SK-N-SH treated with all-trans-retinoic acid at 6 μM for 48 hours (cell line): ENCODE measurements at regions not wholly inside any gene's neighbourhood (a gene's known extent, or its start where the extent isn't known, plus 50 kb on each side); places are given as distances from the start of the nearest gene placed in this dataset.

ENCODE experiments used
- ATAC-seq: fragments of 200-7000 bp; cut with Tn5 transposase; 3 replicates; pipeline ENCODE4 v1.9.1; 2020; ENCODE audit warnings: mild to moderate bottlenecking, moderate library complexity
- ARNTL ChIP-seq: fragments of 450-650 bp; formaldehyde crosslinking; IDR thresholded peaks from 2 replicates; pipeline ENCODE4 v1.5.0; 2020; ENCODE audit warnings: low read depth, mild to moderate bottlenecking, moderate library complexity, borderline replicate concordance
- BACH2 ChIP-seq: fragments of 250-450 bp; sonication (Bioruptor Pico); IDR thresholded peaks from 2 replicates; pipeline ENCODE4 v1.9.0; 2021; ENCODE audit warnings: mild to moderate bottlenecking, borderline replicate concordance
- CREB5 ChIP-seq: fragments of 250-450 bp; sonication (Bioruptor Pico); IDR thresholded peaks from 2 replicates; pipeline ENCODE4 v1.5.1; 2020; ENCODE audit warnings: low read depth, mild to moderate bottlenecking, moderate library complexity
- CSDC2 ChIP-seq: fragments of 250-450 bp; sonication (Bioruptor Pico); IDR thresholded peaks from 2 replicates; pipeline ENCODE4 v1.5.0; 2020; ENCODE audit warnings: mild to moderate bottlenecking, moderate library complexity
- CSRNP3 ChIP-seq: fragments of 250-450 bp; sonication (Bioruptor Pico); IDR thresholded peaks from 2 replicates; pipeline ENCODE4 v1.5.1; 2021; ENCODE audit warnings: mild to moderate bottlenecking, moderate library complexity
- ESRRG ChIP-seq: fragments of 250-450 bp; sonication (Bioruptor Pico); IDR thresholded peaks from 2 replicates; pipeline ENCODE4 v1.6.1; 2021; ENCODE audit warnings: mild to moderate bottlenecking
- GLIS3 ChIP-seq: fragments of 250-450 bp; sonication (Bioruptor Pico); IDR thresholded peaks from 2 replicates; pipeline ENCODE4 v1.5.0; 2020; ENCODE audit warnings: mild to moderate bottlenecking, moderate library complexity
- ISL1 ChIP-seq: fragments of 250-450 bp; sonication (Bioruptor Pico); IDR thresholded peaks from 2 replicates; pipeline ENCODE4 v2.1.2; 2022; ENCODE audit warnings: mild to moderate bottlenecking, moderate library complexity
- OSR1 ChIP-seq: fragments of 250-450 bp; sonication (Bioruptor Pico); IDR thresholded peaks from 2 replicates; pipeline ENCODE4 v1.8.0; 2022; ENCODE audit warnings: moderate library complexity, mild to moderate bottlenecking, inconsistent platforms
- PATZ1 ChIP-seq: fragments of 250-450 bp; sonication (Bioruptor Pico); IDR thresholded peaks from 2 replicates; pipeline ENCODE4 v1.8.0; 2020; ENCODE audit warnings: mild to moderate bottlenecking, moderate library complexity, borderline replicate concordance
- POU6F1 ChIP-seq: fragments of 250-450 bp; sonication (Bioruptor Pico); IDR thresholded peaks from 2 replicates; pipeline ENCODE4 v1.8.0; 2021; ENCODE audit warnings: low read depth, mild to moderate bottlenecking, moderate library complexity, borderline replicate concordance
- PPARA ChIP-seq: fragments of 250-450 bp; sonication (Bioruptor Pico); IDR thresholded peaks from 2 replicates; pipeline ENCODE4 v1.5.0; 2020; ENCODE audit warnings: mild to moderate bottlenecking, borderline replicate concordance
- RARB ChIP-seq: fragments of 250-450 bp; sonication (Bioruptor Pico); IDR thresholded peaks from 2 replicates; pipeline ENCODE4 v1.8.0; 2021; ENCODE audit warnings: mild to moderate bottlenecking, moderate library complexity
- SNAI2 ChIP-seq: fragments of 250-450 bp; sonication (Bioruptor Pico); IDR thresholded peaks from 2 replicates; pipeline ENCODE4 v1.5.0; 2020; ENCODE audit warnings: mild to moderate bottlenecking, moderate library complexity
- TCF4 ChIP-seq: fragments of 250-450 bp; sonication (Bioruptor Pico); IDR thresholded peaks from 2 replicates; pipeline ENCODE4 v1.8.0; 2021; ENCODE audit warnings: mild to moderate bottlenecking, moderate library complexity, borderline replicate concordance
- TOX ChIP-seq: fragments of 250-450 bp; sonication (Bioruptor Pico); IDR thresholded peaks from 2 replicates; pipeline ENCODE4 v1.8.0; 2021; ENCODE audit warnings: mild to moderate bottlenecking, moderate library complexity, borderline replicate concordance
- ZC3H10 ChIP-seq: fragments of 250-450 bp; sonication (Bioruptor Pico); IDR thresholded peaks from 2 replicates; pipeline ENCODE4 v1.5.1; 2021; ENCODE audit warnings: mild to moderate bottlenecking, moderate library complexity
- ZFP3 ChIP-seq: fragments of 250-450 bp; sonication (Bioruptor Pico); IDR thresholded peaks from 2 replicates; pipeline ENCODE4 v1.5.0; 2020; ENCODE audit warnings: mild to moderate bottlenecking, moderate library complexity
- ZFP30 ChIP-seq: fragments of 450-650 bp; formaldehyde crosslinking; IDR thresholded peaks from 2 replicates; pipeline ENCODE4 v1.5.0; 2022; ENCODE audit warnings: mild to moderate bottlenecking, moderate library complexity
- ZNF565 ChIP-seq: fragments of 450-650 bp; formaldehyde crosslinking; conservative IDR thresholded peaks from 2 replicates; pipeline ENCODE4 v1.5.0; 2020; ENCODE audit warnings: low read depth, mild to moderate bottlenecking, moderate library complexity
- ZNF70 ChIP-seq: fragments of 450-650 bp; formaldehyde crosslinking; IDR thresholded peaks from 2 replicates; pipeline ENCODE4 v1.5.0; 2020; ENCODE audit warnings: mild to moderate bottlenecking, moderate library complexity
- ZNF8 ChIP-seq: fragments of 450-650 bp; formaldehyde crosslinking; IDR thresholded peaks from 2 replicates; pipeline ENCODE4 v1.5.0; 2020; ENCODE audit warnings: mild to moderate bottlenecking, moderate library complexity

GRCh38 chr4:188934320-188934962 is 795.2 kb downstream of the TRIML1 start:
- no peak for TF ChIP-seq RARB (CRISPR knock-in tag)
- TF ChIP-seq CSDC2 (CRISPR knock-in tag), result no peak
- TF ChIP-seq PATZ1, result no peak
- TF ChIP-seq GLIS3, result no peak
- TF ChIP-seq ARNTL, result no peak
- no peak for TF ChIP-seq TCF4 (CRISPR knock-in tag)
- no peak for TF ChIP-seq ZNF8 (CRISPR knock-in tag)
- no peak for TF ChIP-seq PPARA (CRISPR knock-in tag)
- no peak for TF ChIP-seq ESRRG
- no peak for TF ChIP-seq ZFP30 (CRISPR knock-in tag)
- TF ChIP-seq ISL1 (CRISPR knock-in tag), result no peak
- TF ChIP-seq SNAI2 (CRISPR knock-in tag), result no peak
- TF ChIP-seq ZNF565 (CRISPR knock-in tag), result no peak
- no peak for TF ChIP-seq CSRNP3 (CRISPR knock-in tag)
- no peak for TF ChIP-seq ZC3H10 (CRISPR knock-in tag)
- no peak for ATAC-seq

- TF ChIP-seq OSR1, result no peak
- no peak for TF ChIP-seq ARNTL
- no peak for TF ChIP-seq POU6F1 (CRISPR knock-in tag)
- no peak for TF ChIP-seq ZFP30 (CRISPR knock-in tag)
- no peak for TF ChIP-seq ESRRG
- TF ChIP-seq, all 23 proteins: peak for 0
- ATAC-seq, result peak; percentile 98
Observed at GRCh38 chr4:188941524-188942119, 802.4 kb downstream of the TRIML1 start.

- TF ChIP-seq ZNF70 (CRISPR knock-in tag) (no peak), ZFP3 (CRISPR knock-in tag) (no peak)
- TF ChIP-seq, all 23 proteins: peak for 0
- ATAC-seq, result no peak
Observed at GRCh38 chr4:188942606-188943005, 803.4 kb downstream of the TRIML1 start.

- ATAC-seq, result no peak
- TF ChIP-seq PPARA (CRISPR knock-in tag) (no peak), ZNF565 (CRISPR knock-in tag) (no peak), ZFP3 (CRISPR knock-in tag) (no peak), CSDC2 (CRISPR knock-in tag) (no peak), SNAI2 (CRISPR knock-in tag) (no peak), ISL1 (CRISPR knock-in tag) (no peak), ZNF70 (CRISPR knock-in tag) (no peak), ESRRG (no peak), TOX (CRISPR knock-in tag) (no peak), ARNTL (no peak), ZC3H10 (CRISPR knock-in tag) (no peak), TCF4 (CRISPR knock-in tag) (no peak), POU6F1 (CRISPR knock-in tag) (no peak), CREB5 (CRISPR knock-in tag) (no peak), BACH2 (CRISPR knock-in tag) (no peak), RARB (CRISPR knock-in tag) (no peak)
Observed at GRCh38 chr4:188949596-188949995, 810.4 kb downstream of the TRIML1 start.
